ENCODE measurements at regions not wholly inside any gene's neighbourhood (a gene's known extent, or its start where the extent isn't known, plus 50 kb on each side); places are given as distances from the start of the nearest gene placed in this dataset.

- no peak for TF ChIP-seq PRDM2 (tag by site-specific recombination; IDR thresholded peaks at IDR 0.05; ENCODE audit: borderline replicate concordance)
- no peak for TF ChIP-seq RBAK (tag by site-specific recombination; IDR thresholded peaks at IDR 0.05)
- no peak for TF ChIP-seq ZNF19 (tag by site-specific recombination; IDR thresholded peaks at IDR 0.05; ENCODE audit: low read depth)
- no peak for TF ChIP-seq ZNF623 (tag by site-specific recombination; IDR thresholded peaks at IDR 0.05)
- no peak for TF ChIP-seq ZNF670 (tag by site-specific recombination; IDR thresholded peaks at IDR 0.05; ENCODE audit: low read depth)
- TF ChIP-seq BCL11B (tag by site-specific recombination; IDR thresholded peaks at IDR 0.05; ENCODE audit: low read depth), result no peak
These were observed 887.9 kb downstream of the DCDC2C start (continued) for GRCh38 chr2:4591261-4591660.

DNA sequence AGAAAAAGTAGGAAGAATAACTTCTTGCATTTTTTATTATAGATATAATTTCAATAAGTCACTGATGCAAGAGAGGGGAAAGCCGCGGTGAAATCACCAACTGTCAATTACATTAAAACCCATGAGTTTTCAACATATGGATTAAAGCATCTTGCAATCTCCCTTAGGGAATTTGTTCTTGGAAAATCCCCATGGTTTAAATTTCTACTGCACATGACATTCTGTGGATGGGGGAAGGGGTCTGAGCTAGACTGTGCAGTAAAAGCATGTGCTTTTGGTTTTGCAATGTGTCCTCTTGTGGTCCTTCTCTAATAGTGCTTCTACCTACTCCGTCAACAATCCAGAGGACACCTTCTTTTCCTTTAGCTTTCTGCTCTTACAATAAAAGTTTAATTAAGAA is 894.0 kb downstream of the DCDC2C start:
- Histone ChIP-seq H3K27ac (ENCODE audit: extremely low read depth, low read depth, low read length) (no peak overlapping the region), H3K4me1 (ENCODE audit: control insufficient read depth, insufficient read depth, low read length) (no peaks in the 10 kb centered on the region), H3K36me3 (ENCODE audit: control insufficient read depth in 2 of 2, insufficient read depth in 1 of 2, low read length in 2 of 2) (no peaks in the 10 kb centered on the region), H3K4me3 (ENCODE audit: low read depth, low read length) (no peak overlapping the region), H3K9me3 (ENCODE audit: control insufficient read depth, insufficient read depth, low read depth, low read length) (no peaks in the 10 kb centered on the region)
- CTCF ChIA-PET, result no interaction called here
- POLR2A ChIA-PET, result no interaction called here
- TF ChIP-seq ZNF664 (tag by site-specific recombination; IDR thresholded peaks at IDR 0.05), result no peak
- no peak for TF ChIP-seq KLF7 (tag by site-specific recombination; IDR thresholded peaks at IDR 0.05; ENCODE audit: borderline replicate concordance)
- TF ChIP-seq, protein P1, sequence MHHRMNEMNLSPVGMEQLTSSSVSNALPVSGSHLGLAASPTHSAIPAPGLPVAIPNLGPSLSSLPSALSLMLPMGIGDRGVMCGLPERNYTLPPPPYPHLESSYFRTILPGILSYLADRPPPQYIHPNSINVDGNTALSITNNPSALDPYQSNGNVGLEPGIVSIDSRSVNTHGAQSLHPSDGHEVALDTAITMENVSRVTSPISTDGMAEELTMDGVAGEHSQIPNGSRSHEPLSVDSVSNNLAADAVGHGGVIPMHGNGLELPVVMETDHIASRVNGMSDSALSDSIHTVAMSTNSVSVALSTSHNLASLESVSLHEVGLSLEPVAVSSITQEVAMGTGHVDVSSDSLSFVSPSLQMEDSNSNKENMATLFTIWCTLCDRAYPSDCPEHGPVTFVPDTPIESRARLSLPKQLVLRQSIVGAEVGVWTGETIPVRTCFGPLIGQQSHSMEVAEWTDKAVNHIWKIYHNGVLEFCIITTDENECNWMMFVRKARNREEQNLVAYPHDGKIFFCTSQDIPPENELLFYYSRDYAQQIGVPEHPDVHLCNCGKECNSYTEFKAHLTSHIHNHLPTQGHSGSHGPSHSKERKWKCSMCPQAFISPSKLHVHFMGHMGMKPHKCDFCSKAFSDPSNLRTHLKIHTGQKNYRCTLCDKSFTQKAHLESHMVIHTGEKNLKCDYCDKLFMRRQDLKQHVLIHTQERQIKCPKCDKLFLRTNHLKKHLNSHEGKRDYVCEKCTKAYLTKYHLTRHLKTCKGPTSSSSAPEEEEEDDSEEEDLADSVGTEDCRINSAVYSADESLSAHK (tag by site-specific recombination; IDR thresholded peaks at IDR 0.05), result no peak
- TF ChIP-seq ZNF514 (tag by site-specific recombination; IDR thresholded peaks at IDR 0.05), result no peak
- no peak for TF ChIP-seq ZBTB21 (tag by site-specific recombination; IDR thresholded peaks at IDR 0.05)
- TF ChIP-seq ZBTB20 (tag by site-specific recombination; IDR thresholded peaks at IDR 0.05), result no peak
- no peak for TF ChIP-seq OVOL3 (tag by site-specific recombination; IDR thresholded peaks at IDR 0.05)
- TF ChIP-seq SP3 (tag by site-specific recombination; IDR thresholded peaks at IDR 0.05), result no peak
- no peak for TF ChIP-seq RBAK (tag by site-specific recombination; IDR thresholded peaks at IDR 0.05)
- no peak for TF ChIP-seq ZNF280D (tag by site-specific recombination; IDR thresholded peaks at IDR 0.05)
- TF ChIP-seq, protein P2, sequence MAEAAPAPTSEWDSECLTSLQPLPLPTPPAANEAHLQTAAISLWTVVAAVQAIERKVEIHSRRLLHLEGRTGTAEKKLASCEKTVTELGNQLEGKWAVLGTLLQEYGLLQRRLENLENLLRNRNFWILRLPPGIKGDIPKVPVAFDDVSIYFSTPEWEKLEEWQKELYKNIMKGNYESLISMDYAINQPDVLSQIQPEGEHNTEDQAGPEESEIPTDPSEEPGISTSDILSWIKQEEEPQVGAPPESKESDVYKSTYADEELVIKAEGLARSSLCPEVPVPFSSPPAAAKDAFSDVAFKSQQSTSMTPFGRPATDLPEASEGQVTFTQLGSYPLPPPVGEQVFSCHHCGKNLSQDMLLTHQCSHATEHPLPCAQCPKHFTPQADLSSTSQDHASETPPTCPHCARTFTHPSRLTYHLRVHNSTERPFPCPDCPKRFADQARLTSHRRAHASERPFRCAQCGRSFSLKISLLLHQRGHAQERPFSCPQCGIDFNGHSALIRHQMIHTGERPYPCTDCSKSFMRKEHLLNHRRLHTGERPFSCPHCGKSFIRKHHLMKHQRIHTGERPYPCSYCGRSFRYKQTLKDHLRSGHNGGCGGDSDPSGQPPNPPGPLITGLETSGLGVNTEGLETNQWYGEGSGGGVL (tag by site-specific recombination; IDR thresholded peaks at IDR 0.05), result no peak
- TF ChIP-seq ZNF394 (tag by site-specific recombination; IDR thresholded peaks at IDR 0.05; ENCODE audit: borderline replicate concordance), result no peak
- TF ChIP-seq, protein P3, sequence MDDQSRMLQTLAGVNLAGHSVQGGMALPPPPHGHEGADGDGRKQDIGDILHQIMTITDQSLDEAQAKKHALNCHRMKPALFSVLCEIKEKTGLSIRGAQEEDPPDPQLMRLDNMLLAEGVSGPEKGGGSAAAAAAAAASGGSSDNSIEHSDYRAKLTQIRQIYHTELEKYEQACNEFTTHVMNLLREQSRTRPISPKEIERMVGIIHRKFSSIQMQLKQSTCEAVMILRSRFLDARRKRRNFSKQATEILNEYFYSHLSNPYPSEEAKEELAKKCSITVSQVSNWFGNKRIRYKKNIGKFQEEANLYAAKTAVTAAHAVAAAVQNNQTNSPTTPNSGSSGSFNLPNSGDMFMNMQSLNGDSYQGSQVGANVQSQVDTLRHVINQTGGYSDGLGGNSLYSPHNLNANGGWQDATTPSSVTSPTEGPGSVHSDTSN (CRISPR knock-in tag; IDR thresholded peaks at IDR 0.05), result no peak
- TF ChIP-seq ZNF169 (tag by site-specific recombination; IDR thresholded peaks at IDR 0.05), result no peak
- no peak for TF ChIP-seq ZSCAN16 (tag by site-specific recombination; IDR thresholded peaks at IDR 0.05)
- no peak for TF ChIP-seq ZNF366 (tag by site-specific recombination; conservative IDR thresholded peaks at IDR 0.05)
